CD14-positive monocyte (primary cell): ENCODE measurements at regions not wholly inside any gene's neighbourhood (a gene's known extent, or its start where the extent isn't known, plus 50 kb on each side); places are given as distances from the start of the nearest gene placed in this dataset.

ENCODE experiments used
- DNase-seq, 3 donors: peaks; one replicate each; pipeline ENCODE4 v3.0.0-alpha.2; 2011 to 2022
- H2AFZ ChIP-seq: 2 replicates; pipeline ENCODE4 v1.6.0; 2012; ENCODE audit warnings: mild to moderate bottlenecking, low read depth, low read length, inconsistent platforms; ENCODE audit not compliant: insufficient read depth, poor library complexity, severe bottlenecking
- H3K27ac ChIP-seq, 2 donors: 1 replicate in 1 of 2; 2 replicates in 1 of 2; pipeline ENCODE4 v1.5.1; 2012 to 2013; ENCODE audit warnings: low read length in 2 of 2, control low read depth in 1 of 2, inconsistent platforms in 1 of 2, low read depth in 1 of 2, mild to moderate bottlenecking in 1 of 2
- H3K27me3 ChIP-seq, 2 donors: one replicate each; pipeline versions ENCODE4 v1.6.0 to v1.6.1; 2011 to 2013; ENCODE audit warnings: low read length in 2 of 2; ENCODE audit not compliant: control insufficient read depth in 2 of 2, insufficient read depth in 2 of 2
- H3K36me3 ChIP-seq, 2 donors: replicated peaks in 1 of 2; 1 replicate in 1 of 2; 2 replicates in 1 of 2; pipeline versions ENCODE4 v1.5.1 to v1.6.1; 2012 to 2013; ENCODE audit warnings: low read length in 2 of 2, control low read depth in 1 of 2, inconsistent platforms in 1 of 2, mild to moderate bottlenecking in 1 of 2; ENCODE audit not compliant: insufficient read depth in 2 of 2, control insufficient read depth in 1 of 2
- H3K4me1 ChIP-seq, 2 donors: 1 replicate in 1 of 2; 2 replicates in 1 of 2; pipeline versions ENCODE4 v1.5.1 to v1.6.1; 2012 to 2013; ENCODE audit warnings: low read length in 2 of 2, control low read depth in 1 of 2, inconsistent platforms in 1 of 2, mild to moderate bottlenecking in 1 of 2, moderate library complexity in 1 of 2; ENCODE audit not compliant: insufficient read depth in 2 of 2, control insufficient read depth in 1 of 2
- H3K4me2 ChIP-seq: replicated peaks from 2 replicates; pipeline ENCODE3; 2012; ENCODE audit warnings: low read length, moderate library complexity, mild to moderate bottlenecking; ENCODE audit not compliant: poor library complexity, severe bottlenecking; ENCODE audit errors: extremely low read depth
- H3K4me3 ChIP-seq, 3 experiments: fragments of 200-600 bp in 1 of 3; sonication (generic) in 1 of 3; replicated peaks in 1 of 3; 1 replicate in 2 of 3; 2 replicates in 1 of 3; pipeline ENCODE4 v1.5.1; 2011 to 2013; ENCODE audit warnings: low read length in 3 of 3, mild to moderate bottlenecking in 3 of 3, control low read depth in 2 of 3, low read depth in 2 of 3, inconsistent platforms in 1 of 3, moderate library complexity in 1 of 3
- H3K79me2 ChIP-seq: 2 replicates; pipeline ENCODE4 v1.6.0; 2012; ENCODE audit warnings: mild to moderate bottlenecking, control low read depth, inconsistent platforms, low read length, moderate library complexity; ENCODE audit not compliant: insufficient read depth
- H3K9ac ChIP-seq: 2 replicates; pipeline ENCODE4 v1.6.0; 2017; ENCODE audit warnings: low read length, mild to moderate bottlenecking; ENCODE audit not compliant: insufficient read depth, poor library complexity, severe bottlenecking
- H3K9me3 ChIP-seq, 2 donors: replicated peaks in 1 of 2; 1 replicate in 1 of 2; 2 replicates in 1 of 2; pipeline versions ENCODE4 v1.5.1 to v1.6.1; 2012 to 2013; ENCODE audit warnings: low read length in 2 of 2, control low read depth in 1 of 2; ENCODE audit not compliant: control insufficient read depth in 1 of 2, insufficient read depth in 1 of 2
- H4K20me1 ChIP-seq: 2 replicates; pipeline ENCODE4 v1.6.0; 2012; ENCODE audit warnings: mild to moderate bottlenecking, low read length, control low read depth, moderate library complexity; ENCODE audit not compliant: insufficient read depth
- H3K27ac Mint-ChIP-seq, 7 donors: one replicate each; pipeline ENCODE4 v1.8.0; 2020; ENCODE audit warnings: mild to moderate bottlenecking in 7 of 7, mixed read lengths in 7 of 7, moderate library complexity in 6 of 7, inconsistent platforms in 2 of 7
- H3K27me3 Mint-ChIP-seq, 3 donors: one replicate each; pipeline ENCODE4 v1.8.0; 2021 to 2022; ENCODE audit warnings: low read depth in 3 of 3, mild to moderate bottlenecking in 3 of 3, mixed read lengths in 3 of 3, moderate library complexity in 3 of 3, inconsistent platforms in 1 of 3
- H3K36me3 Mint-ChIP-seq, 2 donors: one replicate each; pipeline ENCODE4 v1.8.0; 2020; ENCODE audit warnings: mixed read lengths in 2 of 2, inconsistent platforms in 1 of 2, mild to moderate bottlenecking in 1 of 2
- H3K4me1 Mint-ChIP-seq: one replicate; pipeline ENCODE4 v1.8.0; 2020; ENCODE audit warnings: mild to moderate bottlenecking, mixed read lengths
- H3K4me3 Mint-ChIP-seq, 2 donors: one replicate each; pipeline ENCODE4 v1.8.0; 2020; ENCODE audit warnings: mild to moderate bottlenecking in 2 of 2, mixed read lengths in 2 of 2, moderate library complexity in 1 of 2
- H3K9me3 Mint-ChIP-seq, 7 donors: one replicate each; pipeline ENCODE4 v1.8.0; 2020 to 2022; ENCODE audit warnings: mixed read lengths in 7 of 7, mild to moderate bottlenecking in 6 of 7, moderate library complexity in 6 of 7, inconsistent platforms in 2 of 7
- WGBS: methylation state at CpG from one replicate; pipeline ENCODE4 v1.1.5; 2013; ENCODE audit warnings: missing lambda C conversion rate; ENCODE audit not compliant: insufficient coverage; 5-methylcytosine and 5-hydroxymethylcytosine counted together
- intact Hi-C, 2 donors: fragments of 100-400 bp; cut with micrococcal nuclease; formaldehyde crosslinking; loops; one replicate each; pipeline versions ENCODE4 v1.15.0 to v1.15.1; 2023
- TF ChIP-seq, protein P1 (sequence below): fragments of 200-600 bp; IDR thresholded peaks from one replicate; pipeline ENCODE4 v1.8.0; 2022; ENCODE audit warnings: antibody characterized with exemption, mild to moderate bottlenecking

DNA sequence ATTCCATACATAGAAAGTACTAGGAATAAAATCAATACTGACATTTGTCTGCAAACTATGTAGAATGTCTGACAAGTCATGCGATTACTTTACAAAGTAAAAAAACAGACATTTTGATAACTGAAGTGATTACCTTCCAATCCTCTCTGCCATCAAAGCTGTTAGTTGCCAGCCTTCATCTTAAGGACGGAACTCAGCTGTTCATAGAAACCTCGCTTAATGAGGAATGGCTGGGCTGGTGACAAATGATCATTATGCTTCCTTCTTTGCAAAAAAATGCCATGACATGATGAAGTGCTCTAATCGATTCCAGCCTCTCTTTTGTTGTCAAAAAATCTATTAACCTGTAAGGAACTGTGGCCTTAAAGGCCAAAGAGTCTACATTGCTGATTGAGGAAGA, 1214.9 kb upstream of the IGFBP7 start:
- TF ChIP-seq, protein P1, sequence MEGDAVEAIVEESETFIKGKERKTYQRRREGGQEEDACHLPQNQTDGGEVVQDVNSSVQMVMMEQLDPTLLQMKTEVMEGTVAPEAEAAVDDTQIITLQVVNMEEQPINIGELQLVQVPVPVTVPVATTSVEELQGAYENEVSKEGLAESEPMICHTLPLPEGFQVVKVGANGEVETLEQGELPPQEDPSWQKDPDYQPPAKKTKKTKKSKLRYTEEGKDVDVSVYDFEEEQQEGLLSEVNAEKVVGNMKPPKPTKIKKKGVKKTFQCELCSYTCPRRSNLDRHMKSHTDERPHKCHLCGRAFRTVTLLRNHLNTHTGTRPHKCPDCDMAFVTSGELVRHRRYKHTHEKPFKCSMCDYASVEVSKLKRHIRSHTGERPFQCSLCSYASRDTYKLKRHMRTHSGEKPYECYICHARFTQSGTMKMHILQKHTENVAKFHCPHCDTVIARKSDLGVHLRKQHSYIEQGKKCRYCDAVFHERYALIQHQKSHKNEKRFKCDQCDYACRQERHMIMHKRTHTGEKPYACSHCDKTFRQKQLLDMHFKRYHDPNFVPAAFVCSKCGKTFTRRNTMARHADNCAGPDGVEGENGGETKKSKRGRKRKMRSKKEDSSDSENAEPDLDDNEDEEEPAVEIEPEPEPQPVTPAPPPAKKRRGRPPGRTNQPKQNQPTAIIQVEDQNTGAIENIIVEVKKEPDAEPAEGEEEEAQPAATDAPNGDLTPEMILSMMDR = no peak
- peaks cover 0 to 4% of the 10 kb centered on the region in 2 donors for H3K9me3 ChIP-seq
- H3K4me2 ChIP-seq = no peak overlapping the region
- Mint-ChIP-seq H3K27me3 (no peaks in the 10 kb centered on the region), H3K27ac (no peak overlapping the region), H3K36me3 (no peaks in the 10 kb centered on the region), H3K4me3 (no peak overlapping the region), H3K9me3 (peaks cover 0 to 4% (median 2%) of the 10 kb centered on the region in 7 donors), H3K4me1 (no peaks in the 10 kb centered on the region)
- no peak overlapping the region for H3K27ac ChIP-seq
- H3K36me3 ChIP-seq = no peaks in the 10 kb centered on the region
- WGBS = 59% methylated on average over 4 of the region's 4 CpGs
- H3K4me1 ChIP-seq = no peaks in the 10 kb centered on the region
- no peak for DNase-seq
- no peaks in the 10 kb centered on the region for H3K27me3 ChIP-seq
- no peak overlapping the region for H3K9ac ChIP-seq
- no peak overlapping the region for H2AFZ ChIP-seq
- no peaks in the 10 kb centered on the region for H3K79me2 ChIP-seq
- no peaks in the 10 kb centered on the region for H4K20me1 ChIP-seq
- intact Hi-C loops = no loop called here
- H3K4me3 ChIP-seq = no peak overlapping the region

DNA sequence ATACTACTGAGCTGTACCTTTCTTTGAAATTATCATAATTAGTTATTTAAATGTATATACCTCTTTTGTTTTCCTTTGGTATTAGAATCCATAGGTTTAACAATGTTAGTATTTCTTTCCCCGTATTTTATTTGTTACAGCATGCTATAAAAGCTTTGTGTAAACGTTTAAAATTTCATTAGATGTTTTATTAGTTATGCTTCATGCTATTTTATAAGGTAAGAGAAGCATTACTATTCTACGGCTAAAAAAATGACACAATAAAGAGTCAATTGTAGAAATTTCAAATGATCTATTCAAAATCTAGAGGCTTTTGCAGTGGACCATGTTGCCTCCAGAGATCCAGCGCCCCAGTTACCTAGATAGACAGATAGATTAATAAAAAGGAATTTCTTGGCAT, 1203.3 kb upstream of the IGFBP7 start:
- Mint-ChIP-seq H3K4me3 (no peak overlapping the region), H3K4me1 (no peaks in the 10 kb centered on the region), H3K9me3 (peaks cover 0 to 9% (median 0%) of the 10 kb centered on the region in 7 donors), H3K27me3 (peaks cover 0 to 3% (median 2%) of the 10 kb centered on the region in 3 donors), H3K27ac (no peak overlapping the region), H3K36me3 (no peaks in the 10 kb centered on the region)
- Histone ChIP-seq H3K9ac (no peak overlapping the region), H2AFZ (no peak overlapping the region), H4K20me1 (no peaks in the 10 kb centered on the region), H3K79me2 (no peaks in the 10 kb centered on the region), H3K4me1 (no peaks in the 10 kb centered on the region), H3K36me3 (no peaks in the 10 kb centered on the region), H3K27ac (no peak overlapping the region), H3K4me2 (no peak overlapping the region), H3K27me3 (no peaks in the 10 kb centered on the region), H3K4me3 (no peak overlapping the region), H3K9me3 (peaks cover 0 to 3% of the 10 kb centered on the region in 2 donors)
- WGBS = no CpG with 5 or more reads among the region's 4 CpGs
- intact Hi-C loops = no loop called here
- no peak for DNase-seq
- TF ChIP-seq, protein P1 = no peak
